ENCODE measurements at regions not wholly inside any gene's neighbourhood (a gene's known extent, or its start where the extent isn't known, plus 50 kb on each side); places are given as distances from the start of the nearest gene placed in this dataset.
A peak's percentile ranks its signal among the peaks of the same experiment; 100 is the strongest.
"Not testable (repeated sequence)": the region's sequence is repeated elsewhere in the genome, so short reads cannot be mapped to it uniquely, and the experiment has no call there.

DNA sequence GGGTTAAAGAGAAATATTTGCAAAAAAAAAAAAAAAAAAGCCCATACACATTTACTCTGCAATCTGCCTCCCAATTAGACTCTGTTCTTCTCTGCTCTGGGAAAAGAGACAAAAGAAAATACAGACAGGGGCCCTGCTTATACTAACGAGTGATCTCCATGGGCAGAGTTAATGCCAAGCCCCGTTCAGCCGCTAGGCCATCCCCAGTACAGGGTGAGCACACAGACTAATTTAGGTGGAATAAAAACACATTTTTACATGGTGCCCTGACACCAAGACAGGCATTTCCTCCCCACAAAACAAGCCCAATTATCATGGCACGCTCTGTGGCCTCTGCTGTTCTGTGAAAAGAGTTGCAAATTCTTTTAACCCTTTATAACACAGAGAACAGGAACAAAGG is 356.3 kb upstream of the C16orf82 start:
- DNase-seq (ENCODE audit: low read depth in 2 of 2): no peak

DNA sequence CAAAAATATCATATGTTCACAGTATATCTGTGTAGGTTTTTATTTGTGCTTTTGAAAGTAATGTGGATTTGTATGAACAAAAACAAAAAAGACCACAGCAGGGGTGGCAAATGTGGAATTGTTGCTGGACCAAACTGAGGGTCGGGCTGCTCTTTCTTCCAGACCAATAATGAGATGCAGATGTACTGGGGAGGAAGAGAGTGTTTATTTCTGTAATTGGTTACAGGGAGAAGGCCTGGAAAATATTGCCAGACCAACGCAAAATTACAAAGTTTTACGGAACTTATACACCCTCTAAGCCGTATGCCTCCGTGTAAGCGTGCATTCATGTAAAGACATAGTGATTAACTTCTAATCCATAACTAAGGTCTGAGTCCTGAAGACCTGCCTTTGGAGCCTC is 353.9 kb upstream of the C16orf82 start:
- no peak for DNase-seq (ENCODE audit: low read depth in 2 of 2)

- no peak for DNase-seq (ENCODE audit: low read depth in 2 of 2)
Observed at GRCh38 chr16:26715969-26716368, 350.8 kb upstream of the C16orf82 start.

GRCh38 chr16:26717826-26718225 is 348.9 kb upstream of the C16orf82 start:
- no peak for DNase-seq (ENCODE audit: low read depth in 2 of 2)

- DNase-seq (ENCODE audit: low read depth in 2 of 2): no peak
Observed at GRCh38 chr16:26721290-26721689, 345.4 kb upstream of the C16orf82 start.

GRCh38 chr16:26721957-26722356 is 344.8 kb upstream of the C16orf82 start:
- not testable (repeated sequence) for DNase-seq (ENCODE audit: low read depth in 2 of 2)

GRCh38 chr16:26724189-26724588 is 342.5 kb upstream of the C16orf82 start:
- DNase-seq (ENCODE audit: low read depth in 2 of 2): no peak

- no peak for DNase-seq (ENCODE audit: low read depth in 2 of 2)
Observed at GRCh38 chr16:26727848-26728247, 338.9 kb upstream of the C16orf82 start.

- DNase-seq (ENCODE audit: low read depth in 2 of 2): no peak
Observed at GRCh38 chr16:26729951-26730541, 336.7 kb upstream of the C16orf82 start.

DNA sequence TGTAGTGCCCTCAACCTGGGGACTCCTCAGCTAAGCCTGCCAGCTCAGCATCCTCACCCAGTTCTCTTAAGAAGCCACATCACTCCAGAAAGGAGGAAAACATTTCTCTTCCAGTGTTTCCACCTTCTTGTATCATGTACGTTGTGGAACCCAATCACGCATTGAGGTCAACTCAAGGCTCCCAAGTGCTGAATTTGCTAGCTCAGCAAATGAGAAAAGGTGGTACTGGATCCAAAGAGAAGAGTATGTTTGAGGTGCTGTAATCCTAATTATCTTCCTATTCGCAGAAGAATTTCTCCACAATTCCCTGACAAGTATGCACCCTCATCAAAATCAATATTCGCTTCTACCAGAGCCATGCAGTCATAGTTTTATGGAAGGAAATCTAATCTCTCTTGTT is 335.0 kb upstream of the C16orf82 start:
- no peak for DNase-seq (ENCODE audit: low read depth in 2 of 2)

DNA sequence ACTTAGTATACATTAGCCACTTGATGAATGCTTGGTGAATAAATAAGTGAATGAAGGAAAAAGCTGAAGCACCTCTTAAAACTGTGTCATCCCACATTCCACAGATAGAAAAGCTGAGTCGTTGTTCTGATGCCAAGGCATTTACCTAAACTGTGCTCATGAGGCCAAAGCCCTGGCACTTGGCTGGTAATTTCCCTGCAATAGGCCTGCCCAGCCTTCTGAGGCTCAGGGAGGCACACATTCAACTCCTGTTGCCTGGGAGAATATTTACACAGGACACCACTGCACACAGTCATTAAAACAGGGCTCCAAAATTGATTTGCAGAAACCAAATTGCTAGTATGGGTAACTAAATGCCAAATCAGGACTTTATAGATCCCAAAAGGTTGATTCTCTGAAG is 333.0 kb upstream of the C16orf82 start:
- DNase-seq (ENCODE audit: low read depth in 2 of 2): no peak

- DNase-seq (ENCODE audit: low read depth in 2 of 2): no peak
Observed at GRCh38 chr16:26735521-26735920, 331.2 kb upstream of the C16orf82 start.

DNA sequence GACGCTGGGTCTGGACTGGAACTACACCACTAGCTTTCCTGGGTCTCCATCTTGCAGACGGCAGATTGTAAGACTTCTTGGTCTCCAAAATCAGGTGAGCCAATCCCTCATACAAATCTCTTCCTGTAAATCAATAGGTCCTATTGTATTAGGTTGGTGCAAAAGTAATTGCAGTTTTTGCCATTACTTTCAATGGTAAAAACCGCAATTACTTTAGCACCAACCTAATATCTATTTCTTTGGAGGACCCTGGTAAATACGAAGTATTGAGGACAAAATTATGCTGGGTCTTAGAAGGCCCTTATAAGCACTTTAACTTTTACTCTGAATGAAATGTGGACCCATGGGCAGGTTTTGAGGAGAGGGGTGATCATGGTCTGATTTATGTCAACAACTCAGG is 330.6 kb upstream of the C16orf82 start:
- no peak for DNase-seq (ENCODE audit: low read depth in 2 of 2)

DNA sequence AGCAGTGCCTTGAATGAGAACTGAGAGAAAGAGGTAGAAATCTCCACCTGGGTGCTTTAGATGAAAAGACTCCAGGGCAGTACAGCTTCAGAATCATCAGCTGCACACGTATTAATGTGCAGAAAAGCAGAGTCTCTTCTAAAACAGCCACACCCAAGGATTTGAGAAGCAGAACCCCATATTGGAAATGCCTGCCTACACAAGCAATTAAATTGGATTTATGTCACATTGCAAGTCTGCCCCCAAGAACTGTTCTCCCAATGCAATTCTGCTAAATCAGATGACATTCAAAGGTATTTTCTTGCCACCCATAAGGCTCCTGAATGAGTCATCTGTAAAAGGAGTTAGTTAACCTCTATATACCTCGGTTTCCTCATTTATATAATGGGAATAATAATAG is 326.0 kb upstream of the C16orf82 start:
- no peak for DNase-seq (ENCODE audit: low read depth in 2 of 2)

- no peak for DNase-seq (ENCODE audit: low read depth in 2 of 2)
Observed at GRCh38 chr16:26742040-26742439, 324.7 kb upstream of the C16orf82 start.

DNA sequence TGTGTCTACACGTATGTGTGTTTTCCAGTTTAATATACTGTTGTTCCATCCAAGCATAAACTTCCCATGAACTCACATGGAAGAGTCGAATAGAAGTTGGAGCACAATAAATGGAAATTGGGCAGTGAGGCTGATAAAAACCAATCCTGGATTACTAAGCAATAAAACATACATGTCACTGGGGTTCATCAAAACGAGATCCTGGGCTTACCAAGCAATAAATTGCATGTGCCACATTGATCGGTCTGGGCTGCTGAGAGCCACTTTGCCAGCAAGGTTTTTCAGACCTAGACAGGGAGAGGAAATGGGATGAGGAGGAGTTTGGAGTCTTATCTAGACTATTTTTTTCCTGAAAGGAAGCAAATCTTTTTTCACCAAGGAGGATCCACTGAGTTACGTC is 322.3 kb upstream of the C16orf82 start:
- no peak for DNase-seq (ENCODE audit: low read depth in 2 of 2)

- no peak for DNase-seq (ENCODE audit: low read depth in 2 of 2)
Observed at GRCh38 chr16:26747760-26748159, 319.0 kb upstream of the C16orf82 start.

GRCh38 chr16:26749072-26749471 is 317.7 kb upstream of the C16orf82 start:
- no peak for DNase-seq (ENCODE audit: low read depth in 2 of 2)

- no peak for DNase-seq (ENCODE audit: low read depth in 2 of 2)
Observed at GRCh38 chr16:26752166-26752565, 314.6 kb upstream of the C16orf82 start.

DNA sequence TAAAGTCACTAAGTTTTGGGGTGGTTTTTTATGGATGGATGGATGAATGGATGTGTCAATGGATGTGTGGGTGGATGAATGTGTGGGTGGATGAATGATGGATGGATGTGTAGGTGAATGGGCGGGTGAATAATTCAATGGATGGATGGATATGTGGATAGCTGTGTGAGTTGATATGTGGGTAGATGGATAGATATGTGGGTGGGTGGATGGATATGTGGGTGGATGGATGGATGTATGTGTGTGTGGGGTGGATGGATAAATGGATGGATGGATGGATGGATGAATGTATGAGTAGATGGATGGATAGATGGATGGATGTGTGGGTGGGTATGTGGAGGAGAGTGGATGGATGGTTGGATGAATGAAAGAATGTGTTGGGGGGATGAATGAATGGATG is 310.1 kb upstream of the C16orf82 start:
- no peak for DNase-seq (ENCODE audit: low read depth in 2 of 2)

DNA sequence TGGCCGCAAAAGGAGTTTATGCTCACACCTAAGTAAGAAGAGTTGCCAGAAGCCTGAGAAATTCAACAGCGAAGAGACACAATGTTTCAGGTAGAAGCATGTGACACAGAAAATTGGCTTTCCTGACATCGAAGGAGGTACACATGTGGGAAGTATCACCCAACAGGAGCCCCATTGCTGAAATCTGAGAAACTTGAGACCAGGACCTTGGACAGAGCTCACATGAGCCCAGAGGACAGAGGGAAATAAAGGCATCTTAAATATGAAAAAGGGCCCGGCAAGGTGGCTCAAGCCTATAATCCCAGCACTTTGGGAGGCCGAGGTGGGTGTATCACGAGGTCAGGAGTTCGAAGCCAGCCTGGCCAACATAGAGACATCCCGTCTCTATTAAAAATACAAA is 304.1 kb upstream of the C16orf82 start:
- DNase-seq (ENCODE audit: low read depth in 2 of 2): no peak

DNA sequence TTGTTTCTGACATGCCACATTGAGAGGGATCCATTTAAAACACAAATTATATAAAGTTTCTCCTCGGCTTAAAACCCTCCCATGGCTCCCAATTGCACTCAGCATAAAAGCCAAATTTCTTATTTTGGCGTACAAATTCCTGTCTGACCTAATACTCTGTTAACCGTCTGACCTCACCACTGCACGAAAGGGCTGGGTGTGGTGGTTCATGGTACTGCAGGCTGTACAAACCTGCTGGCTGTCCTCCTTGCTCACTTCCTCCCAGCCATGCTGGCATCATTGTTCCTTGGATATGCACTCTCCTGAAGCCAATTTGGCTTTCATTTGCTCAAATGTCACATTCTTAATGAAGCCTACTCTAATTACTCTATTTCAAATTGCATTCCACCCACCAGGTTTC is 301.6 kb upstream of the C16orf82 start:
- DNase-seq (ENCODE audit: low read depth in 2 of 2): peak in 1 of 2 donors; percentile 4

DNA sequence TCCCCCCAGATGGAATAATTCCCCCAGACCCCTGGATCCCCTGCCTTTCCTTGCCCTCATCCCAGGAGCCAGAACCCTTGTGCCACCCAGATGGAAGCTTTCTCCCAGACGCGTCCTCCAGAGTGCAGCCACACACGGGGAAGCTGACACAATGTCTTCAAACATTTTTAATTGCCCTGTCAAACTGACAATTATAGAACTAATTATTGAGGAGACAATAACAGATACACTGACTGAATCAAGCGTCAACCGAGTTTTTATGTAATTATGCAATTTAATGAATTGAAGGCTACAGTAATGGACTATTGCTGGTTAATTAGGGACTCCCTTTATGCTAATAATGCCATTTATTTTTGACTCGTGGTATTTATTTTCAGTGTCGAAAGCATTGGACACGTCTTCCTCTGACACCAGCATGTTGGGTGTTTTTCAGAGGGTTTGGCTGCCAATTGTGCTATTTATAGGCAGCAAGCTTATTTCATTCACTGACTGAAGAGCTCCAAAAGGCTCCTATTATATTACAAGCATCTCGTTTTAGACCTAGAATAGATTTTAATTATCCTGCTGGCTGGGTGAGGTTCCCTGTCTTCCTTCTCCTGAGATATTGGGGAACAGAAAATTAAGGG is 298.2 kb upstream of the C16orf82 start:
- no peak for DNase-seq (ENCODE audit: low read depth in 2 of 2)

DNA sequence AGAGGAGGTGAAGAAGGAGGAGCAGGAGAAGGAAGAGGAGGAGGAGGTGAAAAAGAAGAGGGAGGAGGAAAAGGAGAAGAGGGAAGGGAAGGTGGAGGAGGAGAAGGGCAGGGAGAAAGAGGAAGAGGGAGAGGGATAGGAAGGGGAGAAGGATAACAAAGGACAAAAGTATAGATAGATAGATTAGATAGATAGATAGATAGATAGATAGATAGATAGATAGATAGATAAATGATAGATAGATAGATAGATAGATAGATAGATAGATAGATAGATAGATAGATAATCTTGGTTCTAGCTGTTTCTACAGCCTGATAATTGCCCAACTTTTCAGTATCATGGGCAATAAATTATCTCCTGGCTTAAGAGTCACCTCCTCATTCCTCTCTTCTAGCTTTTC is 296.2 kb upstream of the C16orf82 start:
- DNase-seq (ENCODE audit: low read depth in 2 of 2): no peak

Data from stimulated activated CD4-positive, alpha-beta T cell treated with anti-CD3 and anti-CD28 coated beads, Interleukin-4, amount 100 ng/mL, for 48 hours (primary cell).